ENCODE measurements at regions not wholly inside any gene's neighbourhood (a gene's known extent, or its start where the extent isn't known, plus 50 kb on each side); places are given as distances from the start of the nearest gene placed in this dataset.

- no peak for TF ChIP-seq EZH2 (IDR thresholded peaks at IDR 0.05; ENCODE audit: borderline replicate concordance)
- no peak for TF ChIP-seq EZH2phosphoT487 (IDR thresholded peaks at IDR 0.05; ENCODE audit: low read depth, severe bottlenecking, unreplicated experiment)
- TF ChIP-seq, protein P1, sequence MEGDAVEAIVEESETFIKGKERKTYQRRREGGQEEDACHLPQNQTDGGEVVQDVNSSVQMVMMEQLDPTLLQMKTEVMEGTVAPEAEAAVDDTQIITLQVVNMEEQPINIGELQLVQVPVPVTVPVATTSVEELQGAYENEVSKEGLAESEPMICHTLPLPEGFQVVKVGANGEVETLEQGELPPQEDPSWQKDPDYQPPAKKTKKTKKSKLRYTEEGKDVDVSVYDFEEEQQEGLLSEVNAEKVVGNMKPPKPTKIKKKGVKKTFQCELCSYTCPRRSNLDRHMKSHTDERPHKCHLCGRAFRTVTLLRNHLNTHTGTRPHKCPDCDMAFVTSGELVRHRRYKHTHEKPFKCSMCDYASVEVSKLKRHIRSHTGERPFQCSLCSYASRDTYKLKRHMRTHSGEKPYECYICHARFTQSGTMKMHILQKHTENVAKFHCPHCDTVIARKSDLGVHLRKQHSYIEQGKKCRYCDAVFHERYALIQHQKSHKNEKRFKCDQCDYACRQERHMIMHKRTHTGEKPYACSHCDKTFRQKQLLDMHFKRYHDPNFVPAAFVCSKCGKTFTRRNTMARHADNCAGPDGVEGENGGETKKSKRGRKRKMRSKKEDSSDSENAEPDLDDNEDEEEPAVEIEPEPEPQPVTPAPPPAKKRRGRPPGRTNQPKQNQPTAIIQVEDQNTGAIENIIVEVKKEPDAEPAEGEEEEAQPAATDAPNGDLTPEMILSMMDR (IDR thresholded peaks at IDR 0.05; ENCODE audit: poor library complexity) = no peak
- Histone ChIP-seq H3K27ac (no peak overlapping the region), H2AFZ (no peak overlapping the region), H4K20me1 (ENCODE audit: insufficient read depth, poor library complexity, severe bottlenecking) (no peaks in the 10 kb centered on the region), H3K4me3 (no peak overlapping the region), H3K9me2 (replicated peaks; ENCODE audit: insufficient read depth) (no peaks in the 10 kb centered on the region), H3K79me2 (no peaks in the 10 kb centered on the region), H3K4me1 (ENCODE audit: insufficient read depth) (no peaks in the 10 kb centered on the region), H3K36me3 (replicated peaks; ENCODE audit: insufficient read depth, low read depth) (no peaks in the 10 kb centered on the region), H3K9me3 (ENCODE audit: low read depth) (no peaks in the 10 kb centered on the region), H3K27me3 (no peaks in the 10 kb centered on the region), H3K4me2 (no peak overlapping the region)
- DNase-seq (ENCODE audit: low spot score) = no peak
- WGBS (ENCODE audit: low lambda C conversion rate, missing lambda C conversion rate) = 85% methylated on average over 1 of the region's 1 CpG
Measured at GRCh38 chr14:83289896-83290295, 1756.2 kb upstream of the SEL1L start.

GRCh38 chr14:83290447-83290846 lies 1756.8 kb upstream of the SEL1L start:
- TF ChIP-seq EZH2 (IDR thresholded peaks at IDR 0.05; ENCODE audit: borderline replicate concordance) (no peak), EZH2phosphoT487 (IDR thresholded peaks at IDR 0.05; ENCODE audit: low read depth, severe bottlenecking, unreplicated experiment) (no peak)
- TF ChIP-seq, protein P1 (IDR thresholded peaks at IDR 0.05; ENCODE audit: poor library complexity) = no peak
- Histone ChIP-seq H4K20me1 (ENCODE audit: insufficient read depth, poor library complexity, severe bottlenecking) (no peaks in the 10 kb centered on the region), H3K4me1 (ENCODE audit: insufficient read depth) (no peaks in the 10 kb centered on the region), H3K36me3 (replicated peaks; ENCODE audit: insufficient read depth, low read depth) (no peaks in the 10 kb centered on the region), H3K4me2 (no peak overlapping the region), H3K27me3 (no peaks in the 10 kb centered on the region), H3K9me2 (replicated peaks; ENCODE audit: insufficient read depth) (no peaks in the 10 kb centered on the region), H3K79me2 (no peaks in the 10 kb centered on the region), H2AFZ (no peak overlapping the region), H3K9me3 (ENCODE audit: low read depth) (no peaks in the 10 kb centered on the region), H3K4me3 (no peak overlapping the region), H3K27ac (no peak overlapping the region)
- DNase-seq (ENCODE audit: low spot score) = no peak

GRCh38 chr14:83291714-83292113 lies 1758.1 kb upstream of the SEL1L start:
- Histone ChIP-seq H3K4me3 (no peak overlapping the region), H2AFZ (no peak overlapping the region), H3K4me2 (no peak overlapping the region), H3K9me3 (ENCODE audit: low read depth) (no peaks in the 10 kb centered on the region), H3K4me1 (ENCODE audit: insufficient read depth) (no peaks in the 10 kb centered on the region), H3K9me2 (replicated peaks; ENCODE audit: insufficient read depth) (no peaks in the 10 kb centered on the region), H3K36me3 (replicated peaks; ENCODE audit: insufficient read depth, low read depth) (no peaks in the 10 kb centered on the region), H4K20me1 (ENCODE audit: insufficient read depth, poor library complexity, severe bottlenecking) (no peaks in the 10 kb centered on the region), H3K27ac (no peak overlapping the region), H3K79me2 (no peaks in the 10 kb centered on the region), H3K27me3 (no peaks in the 10 kb centered on the region)
- WGBS (ENCODE audit: low lambda C conversion rate, missing lambda C conversion rate) = 81% methylated on average over 1 of the region's 1 CpG
- DNase-seq (ENCODE audit: low spot score) = no peak
- TF ChIP-seq, protein P1 (IDR thresholded peaks at IDR 0.05; ENCODE audit: poor library complexity) = no peak
- TF ChIP-seq EZH2 (IDR thresholded peaks at IDR 0.05; ENCODE audit: borderline replicate concordance) (no peak), EZH2phosphoT487 (IDR thresholded peaks at IDR 0.05; ENCODE audit: low read depth, severe bottlenecking, unreplicated experiment) (no peak)

DNA sequence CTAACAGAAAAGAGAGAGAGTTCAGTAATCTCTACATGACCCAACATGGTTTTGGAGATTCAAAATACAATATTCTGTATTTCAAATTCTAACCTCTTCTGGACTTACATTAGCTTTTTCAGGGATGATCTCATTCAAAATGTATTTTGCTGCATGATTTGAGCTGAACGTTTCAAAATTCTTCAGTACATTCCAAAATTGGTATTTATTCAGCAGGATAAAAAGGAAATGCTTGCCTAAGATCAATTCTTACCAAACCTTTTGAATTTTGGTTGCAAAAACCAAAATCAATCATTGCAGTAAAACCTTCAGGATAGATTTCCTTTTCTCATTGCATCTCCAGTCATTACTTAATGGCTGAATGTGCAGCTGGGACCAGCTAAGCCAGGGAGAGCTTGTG lies 1761.3 kb upstream of the SEL1L start:
- Histone ChIP-seq H3K9me2 (replicated peaks; ENCODE audit: insufficient read depth) (no peaks in the 10 kb centered on the region), H2AFZ (peak overlapping the region; percentile 11), H3K9me3 (ENCODE audit: low read depth) (no peaks in the 10 kb centered on the region), H3K36me3 (replicated peaks; ENCODE audit: insufficient read depth, low read depth) (no peaks in the 10 kb centered on the region), H3K4me1 (ENCODE audit: insufficient read depth) (no peaks in the 10 kb centered on the region), H3K4me3 (no peak overlapping the region), H3K79me2 (no peaks in the 10 kb centered on the region), H3K27ac (no peak overlapping the region), H3K27me3 (no peaks in the 10 kb centered on the region), H3K4me2 (no peak overlapping the region), H4K20me1 (ENCODE audit: insufficient read depth, poor library complexity, severe bottlenecking) (no peaks in the 10 kb centered on the region)
- 46% methylated on average over 1 of the region's 1 CpG for WGBS (ENCODE audit: low lambda C conversion rate, missing lambda C conversion rate)
- no peak for DNase-seq (ENCODE audit: low spot score)
- TF ChIP-seq EZH2phosphoT487 (IDR thresholded peaks at IDR 0.05; ENCODE audit: low read depth, severe bottlenecking, unreplicated experiment) (no peak), EZH2 (IDR thresholded peaks at IDR 0.05; ENCODE audit: borderline replicate concordance) (no peak)
- TF ChIP-seq, protein P1 (IDR thresholded peaks at IDR 0.05; ENCODE audit: poor library complexity) = no peak
